Stimulated activated CD8-positive, alpha-beta memory T cell treated with anti-CD3 and anti-CD28 coated beads, Interleukin-2, amount 100 ng/mL, for 48 hours (primary cell): ENCODE measurements at regions not wholly inside any gene's neighbourhood (a gene's known extent, or its start where the extent isn't known, plus 50 kb on each side); places are given as distances from the start of the nearest gene placed in this dataset.

Source experiments
- DNase-seq, 2 donors: peaks; one replicate each; pipeline ENCODE4 v3.0.0-alpha.2; 2020; ENCODE audit warnings: low read depth in 2 of 2

DNA sequence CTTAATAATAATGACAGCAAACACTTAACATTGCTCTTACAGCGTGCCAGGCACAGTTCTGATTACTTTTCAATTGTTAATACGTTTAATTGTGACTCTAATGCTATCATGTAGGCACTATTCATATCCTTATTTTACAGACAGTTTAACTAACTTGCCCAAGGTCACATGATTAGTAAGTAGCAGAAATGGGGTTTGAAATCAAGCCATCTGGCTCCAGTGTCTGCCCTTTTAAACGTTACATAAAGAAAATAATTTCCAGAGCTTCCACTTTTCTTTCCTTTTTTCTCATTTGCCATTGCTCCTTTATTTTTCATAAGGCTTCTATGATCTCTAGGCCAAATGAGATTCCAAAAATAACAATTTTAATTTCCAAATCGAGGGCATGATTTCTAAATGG lies 50.6 kb upstream of the IKZF2 start:
- DNase-seq = no peak

DNA sequence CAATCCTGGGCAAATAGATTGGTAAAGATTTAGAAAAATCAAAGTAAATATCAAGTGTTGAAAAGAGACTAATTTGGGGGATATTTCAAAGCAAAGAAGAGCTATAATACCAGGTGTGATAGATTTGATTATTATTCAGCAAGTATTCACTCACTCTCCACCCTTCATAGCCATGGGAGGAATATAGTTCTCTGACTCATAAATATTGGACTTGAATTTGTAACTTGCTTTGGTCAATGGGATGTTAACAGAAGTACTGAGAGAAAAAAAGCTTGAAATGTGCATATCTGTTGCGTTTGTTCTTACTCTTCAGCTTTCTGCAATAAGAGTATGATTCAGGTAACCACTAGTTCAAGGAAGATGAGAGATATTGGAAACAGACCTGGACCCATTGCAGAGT lies 54.5 kb upstream of the IKZF2 start:
- no peak for DNase-seq

DNA sequence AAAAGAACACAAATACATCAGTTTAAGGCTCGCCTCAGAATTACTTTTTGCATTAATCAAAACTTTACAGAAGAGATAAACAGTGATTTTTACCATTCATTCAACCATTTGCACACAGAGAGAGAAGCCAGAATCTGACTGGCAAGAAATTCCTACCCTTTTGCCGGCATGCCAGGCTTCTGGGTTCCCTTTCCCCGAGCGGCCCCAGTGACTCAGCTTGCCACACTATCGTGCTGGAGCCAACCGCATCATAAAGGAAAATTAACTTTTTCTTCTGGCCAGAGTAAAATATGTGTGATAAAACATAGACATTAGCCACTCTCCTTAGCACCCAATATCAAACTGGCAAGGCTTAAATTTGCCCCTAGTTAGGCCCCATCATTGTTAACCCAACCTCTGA lies 61.8 kb upstream of the IKZF2 start:
- DNase-seq = no peak

DNA sequence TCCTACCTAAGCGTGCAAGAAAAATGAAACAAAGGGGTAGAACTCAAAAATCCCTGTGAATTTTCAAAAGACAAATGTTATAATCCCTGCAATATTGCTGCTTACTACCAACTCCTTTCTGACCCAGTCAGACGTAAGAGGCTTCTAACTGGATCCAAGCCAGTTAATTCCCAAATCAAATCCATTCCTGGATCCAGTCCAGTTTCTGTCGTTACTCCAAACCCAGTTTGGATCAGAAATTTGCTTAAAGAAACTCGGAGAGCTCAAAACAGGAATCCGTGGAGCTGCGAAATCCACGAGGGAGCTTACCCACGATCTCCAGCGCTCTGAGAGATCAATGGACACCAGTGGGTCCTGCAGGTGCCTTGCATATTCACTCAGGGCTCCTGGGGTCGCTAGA lies 62.8 kb upstream of the IKZF2 start:
- DNase-seq = no peak

DNA sequence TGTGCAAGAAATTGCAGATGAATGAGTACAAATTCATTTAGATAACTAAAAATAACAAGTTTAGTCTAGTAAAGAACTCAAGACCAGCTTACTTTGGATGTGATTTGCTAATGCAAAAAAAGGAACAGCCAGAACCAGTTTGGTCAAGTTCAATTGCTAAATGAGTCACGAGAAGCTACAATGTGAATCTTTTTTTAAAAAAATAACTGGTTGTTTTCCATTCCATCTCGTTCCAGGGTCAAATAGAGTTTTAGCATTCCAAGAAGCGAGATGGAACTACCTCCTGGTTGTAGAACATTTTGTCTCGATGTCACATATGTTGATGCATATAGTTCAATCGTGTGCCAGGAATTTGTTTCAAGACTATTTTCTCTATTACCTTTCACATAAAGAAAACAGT lies 65.0 kb upstream of the IKZF2 start:
- no peak for DNase-seq

DNA sequence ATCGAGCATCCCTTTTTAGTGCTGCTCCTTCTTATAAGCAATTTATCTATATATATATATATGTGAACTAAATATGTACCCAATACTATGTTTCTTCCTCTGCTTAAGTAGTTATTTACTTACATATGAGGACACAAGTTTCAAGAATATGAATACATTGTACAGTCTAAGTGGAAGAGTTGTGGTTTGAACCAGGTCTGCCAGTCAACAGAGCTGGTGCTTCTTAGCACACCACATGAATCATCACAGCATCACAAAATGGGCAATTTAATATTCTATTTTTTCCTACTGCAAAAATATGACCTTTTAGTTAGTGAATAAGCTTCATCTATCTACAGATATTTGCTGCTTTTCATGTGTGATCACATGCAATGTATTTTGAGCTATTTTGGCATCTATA lies 64.4 kb upstream of the SPAG16 start:
- no peak for DNase-seq

DNA sequence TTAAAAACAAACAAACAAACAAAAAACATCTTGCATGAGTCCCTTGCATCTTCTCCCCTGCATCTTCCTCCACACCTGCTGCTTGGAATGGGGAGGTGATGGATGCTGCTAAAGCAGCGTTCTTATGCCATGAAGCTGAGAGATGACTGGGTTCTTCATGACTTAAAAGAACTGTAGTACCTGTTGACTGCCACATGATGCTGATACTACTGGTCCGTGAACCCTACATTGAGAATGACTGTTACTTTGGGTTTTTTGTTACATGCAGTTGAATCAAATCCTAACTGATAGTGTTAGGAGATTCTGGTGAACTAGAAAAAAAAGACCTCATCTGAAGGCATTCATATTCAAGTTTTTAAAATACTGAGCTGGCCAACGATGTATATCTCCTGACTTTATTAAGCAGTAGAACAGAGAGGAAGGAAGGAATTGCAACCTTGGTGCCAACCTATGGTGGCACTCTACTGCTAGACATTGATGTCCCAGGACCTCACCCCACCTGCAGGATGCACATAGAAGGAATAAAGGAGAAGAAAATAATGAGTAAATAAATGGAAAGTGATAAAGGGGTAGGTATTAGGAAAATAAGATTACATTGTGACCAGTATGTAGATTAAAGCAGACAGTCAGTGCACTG lies 63.2 kb upstream of the SPAG16 start:
- DNase-seq = no peak

DNA sequence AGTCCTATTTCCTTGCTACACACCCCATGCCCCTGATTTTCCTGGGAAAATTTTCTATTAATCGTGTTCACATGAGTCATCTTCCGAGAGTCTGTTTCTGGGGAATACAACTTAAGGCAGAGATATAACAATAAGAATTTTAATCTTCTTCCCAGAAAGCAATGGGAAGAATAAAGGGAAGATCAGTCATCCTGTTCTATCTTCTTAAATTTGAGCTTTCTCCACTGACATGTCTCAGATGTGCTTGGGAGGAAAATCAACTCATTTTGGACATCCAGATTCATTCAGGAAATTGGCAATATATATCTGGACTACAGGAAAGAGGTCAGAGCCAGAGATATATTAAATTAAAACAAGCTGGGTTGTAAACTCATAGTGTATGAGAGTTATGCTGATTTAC lies 62.3 kb upstream of the SPAG16 start:
- no peak for DNase-seq

DNA sequence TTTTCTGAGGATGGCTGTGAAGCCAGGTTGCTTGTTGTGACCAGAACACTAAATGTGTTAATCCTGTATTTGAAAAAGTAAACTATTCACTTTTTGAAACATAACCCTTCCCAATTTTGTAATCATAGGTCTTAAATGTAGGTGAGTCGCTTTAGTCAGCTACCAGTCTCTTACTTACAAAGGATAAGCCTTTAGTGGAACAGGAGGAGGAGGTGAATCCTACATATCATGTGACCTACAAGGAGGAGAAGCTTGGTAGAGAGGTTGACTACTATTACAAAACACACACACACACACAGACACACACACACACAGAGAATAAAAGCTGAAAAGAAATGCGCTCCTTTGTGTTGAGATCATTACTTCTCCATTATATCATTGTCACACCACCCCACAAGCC lies 59.9 kb upstream of the SPAG16 start:
- no peak for DNase-seq

DNA sequence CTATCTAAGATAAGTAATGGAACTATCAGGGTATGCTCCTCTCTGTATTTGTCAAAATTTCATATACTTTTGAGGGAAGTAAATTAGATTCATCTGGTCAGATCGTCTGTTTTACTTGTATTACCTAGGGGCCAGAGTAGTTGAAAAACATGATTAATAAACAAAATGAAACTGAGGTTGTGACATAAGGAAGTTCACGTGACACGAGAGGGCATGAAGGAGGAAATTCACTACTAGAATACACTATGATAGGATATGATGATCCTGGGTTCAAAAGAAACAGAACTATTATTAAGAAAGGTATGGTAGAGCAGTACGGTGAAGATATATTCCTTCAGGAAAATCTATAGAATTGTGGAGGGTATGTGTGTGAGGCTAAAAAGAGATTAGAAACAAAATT lies 58.4 kb upstream of the SPAG16 start:
- DNase-seq = no peak

DNA sequence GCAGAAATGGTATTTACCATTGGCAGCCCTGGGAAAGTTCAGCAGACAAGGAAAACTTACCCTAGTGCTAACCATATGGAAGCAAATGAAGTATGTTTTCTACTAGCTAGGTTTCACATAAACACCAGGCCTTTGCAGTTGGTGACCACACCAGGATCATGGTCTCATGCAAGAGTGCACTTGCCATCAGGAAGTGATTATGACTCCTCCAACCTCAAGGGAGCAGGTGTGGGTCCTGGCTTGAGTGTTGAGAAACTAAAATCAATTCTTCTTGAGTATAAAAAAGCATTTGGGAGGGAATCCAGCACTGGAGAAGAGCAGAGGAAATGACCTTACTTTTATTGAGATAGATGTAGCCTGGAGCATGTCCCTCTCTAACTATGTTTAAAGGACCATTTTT lies 56.8 kb upstream of the SPAG16 start:
- DNase-seq = no peak

DNA sequence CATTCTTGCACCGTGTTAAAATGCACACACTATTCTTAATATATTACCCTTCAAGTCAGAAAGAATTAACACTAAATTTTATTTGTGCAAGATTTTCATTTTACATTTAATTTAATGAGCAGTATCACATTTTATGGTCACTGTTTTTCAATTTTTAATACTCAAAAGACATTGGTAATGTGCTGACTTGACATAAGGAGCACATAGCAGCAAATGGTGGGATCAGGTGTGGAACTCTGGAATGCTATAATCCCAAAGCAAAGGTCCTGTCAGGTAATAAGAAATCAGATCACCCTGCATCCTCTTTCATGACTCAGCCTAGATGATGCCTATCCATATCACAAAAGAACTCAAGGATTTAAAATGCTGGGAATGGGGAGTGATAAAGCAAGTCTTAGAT lies 55.6 kb upstream of the SPAG16 start:
- DNase-seq = no peak

DNA sequence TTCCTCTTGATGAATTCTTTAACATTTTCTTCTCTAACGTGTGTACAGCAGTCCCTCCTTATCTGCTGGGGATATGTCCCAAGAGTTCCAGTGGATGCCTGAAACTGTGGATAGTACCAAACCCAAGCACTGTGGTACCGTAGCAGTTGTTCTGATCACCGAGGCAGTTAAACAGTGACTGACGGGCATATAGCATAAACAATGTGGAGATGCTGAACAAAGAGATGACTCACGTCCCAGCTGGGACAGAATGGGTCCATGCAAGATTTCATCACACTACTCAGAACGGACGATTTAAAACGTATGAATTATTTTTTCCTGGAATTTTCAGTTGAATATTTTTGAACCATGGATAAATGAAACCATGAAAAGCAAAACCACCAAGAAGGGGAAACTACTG lies 54.5 kb upstream of the SPAG16 start:
- DNase-seq = no peak

DNA sequence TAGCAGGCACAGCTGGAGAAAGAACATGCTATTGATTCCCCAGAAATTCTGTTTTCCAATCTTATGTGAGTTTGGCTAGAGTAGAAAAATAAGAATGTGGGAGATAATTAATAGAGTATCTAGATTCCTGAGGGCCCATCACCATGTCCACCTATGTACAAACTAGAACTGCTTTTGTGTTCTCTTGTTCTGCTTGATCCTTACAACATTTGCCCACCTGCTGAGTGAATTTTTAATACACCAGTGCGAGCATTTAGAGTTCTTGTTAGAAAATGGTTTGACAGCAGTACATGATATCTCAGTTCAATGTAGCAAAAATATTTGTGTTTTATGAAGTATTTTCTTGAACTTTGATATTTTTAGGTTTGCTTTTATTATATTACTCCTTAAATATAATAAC lies 52.3 kb upstream of the SPAG16 start:
- no peak for DNase-seq

DNA sequence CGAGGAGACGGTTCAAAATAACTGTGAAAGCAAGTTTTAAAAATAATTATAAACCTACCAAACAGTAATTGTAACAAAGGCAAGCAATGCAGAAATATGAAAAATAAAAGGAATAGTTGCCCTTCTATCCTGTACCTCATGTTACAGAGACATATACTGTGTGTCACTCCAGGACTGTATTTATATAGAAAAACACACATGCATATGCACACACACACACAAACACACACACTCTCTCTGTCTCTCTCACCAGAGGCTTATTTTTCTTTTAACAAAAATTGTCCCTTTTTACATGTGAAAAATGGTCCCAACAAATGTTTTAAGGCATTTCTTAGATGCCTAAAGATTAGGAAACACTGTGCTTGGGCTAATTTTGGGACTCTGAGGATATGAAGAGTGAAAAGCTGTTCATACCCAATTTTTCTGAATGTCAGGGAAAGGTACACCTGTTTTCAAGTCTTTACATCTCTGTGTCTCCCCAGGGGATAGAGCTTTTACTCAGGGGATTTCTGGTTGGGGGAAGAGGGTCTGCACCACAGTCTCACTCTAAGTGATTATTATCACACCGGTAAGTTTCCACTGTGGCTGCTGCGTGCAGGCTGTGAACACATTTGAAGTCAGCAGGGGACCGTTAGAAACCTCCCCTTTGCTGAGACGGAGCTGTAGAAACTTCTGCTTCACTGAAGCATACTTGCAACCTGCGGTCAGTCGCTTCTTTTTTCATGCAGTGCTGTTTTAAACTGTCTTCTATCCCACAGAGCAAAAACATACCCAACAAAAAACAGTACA lies 51.4 kb upstream of the SPAG16 start:
- DNase-seq = peak; percentile 4 to 23

DNA sequence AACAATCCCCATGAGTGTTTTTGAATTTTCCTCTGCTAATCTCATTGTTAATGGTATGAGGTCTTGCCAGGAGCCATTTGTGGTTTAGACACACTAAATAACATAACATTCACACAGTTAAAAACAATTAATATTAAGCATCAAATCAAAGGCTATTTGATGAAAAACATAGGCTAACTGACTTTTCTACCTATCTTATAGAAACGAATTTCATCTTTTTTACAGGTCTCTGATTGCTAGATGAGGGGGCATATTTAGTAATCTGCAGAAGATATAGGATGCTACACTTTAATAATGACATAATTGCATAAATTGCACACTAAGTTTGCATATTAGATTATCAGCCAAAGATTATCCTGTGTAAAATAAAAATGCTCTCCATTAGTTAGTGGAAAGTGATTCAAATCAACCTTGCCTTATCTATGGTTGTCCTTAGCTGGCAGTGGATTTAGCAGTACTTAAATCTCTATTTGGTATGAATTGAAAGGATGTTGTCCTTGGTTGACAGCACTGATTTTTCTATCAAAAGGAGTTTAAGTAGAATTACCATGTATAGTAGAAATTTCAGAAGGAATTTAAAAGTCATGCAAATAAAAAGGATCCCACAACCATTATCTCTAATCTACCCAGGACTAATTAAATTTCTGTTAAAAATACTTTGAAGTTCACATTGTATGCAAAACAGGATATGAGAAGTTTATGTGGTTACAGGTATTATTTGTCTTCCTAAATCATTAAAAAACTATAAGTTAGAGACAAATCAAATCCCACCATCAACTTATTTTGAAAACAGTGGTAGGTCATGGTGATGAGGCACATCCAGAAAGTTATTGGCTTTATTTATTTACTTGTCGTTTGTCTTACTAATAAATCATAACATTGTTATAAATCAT lies 50.6 kb upstream of the SPAG16 start:
- DNase-seq = no peak
